ENCODE measurements at regions not wholly inside any gene's neighbourhood (a gene's known extent, or its start where the extent isn't known, plus 50 kb on each side); places are given as distances from the start of the nearest gene placed in this dataset.

- TF ChIP-seq POLR2A (IDR thresholded peaks at IDR 0.05) (no peak), CTCF (IDR thresholded peaks at IDR 0.05 in 4 of 5, conservative IDR thresholded peaks at IDR 0.05 in 1 of 5) (no peak)
Observed at GRCh38 chr18:70459731-70460130, 170.9 kb downstream of the SOCS6 start.
